ENCODE measurements at regions not wholly inside any gene's neighbourhood (a gene's known extent, or its start where the extent isn't known, plus 50 kb on each side); places are given as distances from the start of the nearest gene placed in this dataset.

DNA sequence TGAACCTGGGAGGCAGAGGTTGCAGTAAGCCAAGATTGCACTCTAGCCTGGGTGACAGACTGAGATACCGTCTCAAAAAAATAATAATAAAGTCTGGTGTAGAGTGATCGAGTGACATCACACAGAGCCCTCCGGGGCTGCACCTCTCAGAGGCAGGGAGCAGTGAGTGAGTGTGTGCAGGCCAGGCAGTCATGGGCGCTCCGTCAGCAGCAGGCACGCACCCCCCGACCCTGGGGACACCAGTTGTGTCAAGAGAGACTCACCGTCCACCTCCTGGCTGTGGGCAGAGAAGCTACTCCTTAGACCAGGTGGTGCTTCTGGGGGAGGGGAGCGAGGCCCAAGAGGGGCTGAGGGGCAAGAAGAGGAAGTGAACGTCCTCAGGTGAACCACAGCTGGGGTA, 91.8 kb downstream of the SIK1 start:
- Histone ChIP-seq H4K91ac (replicated peaks; ENCODE audit: insufficient read length, low read length) (no peak overlapping the region), H3K9ac (replicated peaks in 1 of 4; ENCODE audit: extremely low read depth in 1 of 4, low read depth in 3 of 4, low read length in 3 of 4) (no peak overlapping the region), H2BK20ac (ENCODE audit: low read length) (no peak overlapping the region), H4K8ac (ENCODE audit: extremely low read depth, insufficient read depth, low read length) (no peak overlapping the region), H3K27me3 (replicated peaks in 1 of 4; ENCODE audit: control insufficient read depth in 3 of 4, extremely low read depth in 1 of 4, insufficient read depth in 3 of 4, low read length in 3 of 4) (no peaks in the 10 kb centered on the region; a peak in 1 of 7 replicates), H3K14ac (ENCODE audit: insufficient read length) (no peak overlapping the region), H3K27ac (ENCODE audit: low read depth, low read length) (no peak overlapping the region), H3K79me1 (ENCODE audit: low read depth, low read length) (peaks cover 2% of the 10 kb centered on the region; the same call in 1 of the 2 replicates), H2BK12ac (ENCODE audit: low read depth, low read length) (no peak overlapping the region), H3K23me2 (ENCODE audit: low read depth, low read length) (peaks cover 18% of the 10 kb centered on the region; the same call in 1 of the 2 replicates), H3K23ac (ENCODE audit: insufficient read length) (no peak overlapping the region), H3K36me3 (ENCODE audit: control insufficient read depth in 2 of 4, insufficient read depth in 4 of 4, low read length in 3 of 4) (no peaks in the 10 kb centered on the region), H4K5ac (ENCODE audit: insufficient read length, low read depth, low read length) (no peak overlapping the region), H3K79me2 (ENCODE audit: control insufficient read depth in 1 of 2, insufficient read depth in 2 of 2, low read length in 2 of 2) (no peaks in the 10 kb centered on the region), H3K4ac (replicated peaks; ENCODE audit: insufficient read length, low read depth, low read length) (no peak overlapping the region), H3K4me2 (ENCODE audit: insufficient read depth in 1 of 2, low read depth in 2 of 2, low read length in 2 of 2) (no peak overlapping the region), H3K9me3 (ENCODE audit: insufficient read depth in 2 of 2, low read depth in 1 of 2, low read length in 1 of 2) (no peaks in the 10 kb centered on the region; a peak in 1 of 4 replicates), H2AK5ac (ENCODE audit: low read depth, low read length) (no peak overlapping the region), H3K56ac (replicated peaks; ENCODE audit: insufficient read length, low read depth, low read length) (no peak overlapping the region), H3K4me3 (ENCODE audit: extremely low read depth in 1 of 4, insufficient read depth in 2 of 4, low read depth in 3 of 4, low read length in 4 of 4) (no peak overlapping the region), H2BK120ac (replicated peaks; ENCODE audit: low read depth, low read length) (no peak overlapping the region), H2AFZ (ENCODE audit: low read length) (no peak overlapping the region), H3K18ac (ENCODE audit: extremely low read depth, low read length) (no peak overlapping the region), H2BK5ac (ENCODE audit: low read depth, low read length) (no peak overlapping the region), H3K4me1 (replicated peaks in 1 of 4; ENCODE audit: control insufficient read depth in 3 of 4, insufficient read depth in 4 of 4, low read length in 3 of 4) (peaks cover 0 to 14% (median 9%) of the 10 kb centered on the region in 4 experiments; a peak in 6 of 7 replicates), H2BK15ac (ENCODE audit: low read length) (no peak overlapping the region), H4K20me1 (replicated peaks in 1 of 2; ENCODE audit: control insufficient read depth in 1 of 2, insufficient read depth in 2 of 2, low read length in 2 of 2) (peaks cover 0 to 2% of the 10 kb centered on the region in 2 experiments)
- WGBS, 2 experiments (ENCODE audit: extremely low coverage in 1 of 2, insufficient coverage in 1 of 2, insufficient read length in 1 of 2, insufficient replicate concordance in 2 of 2, low coverage in 1 of 2, low lambda C conversion rate in 2 of 2, missing lambda C conversion rate in 1 of 2): 92% methylated on average over 8 of the region's 10 CpGs; no CpG with 5 or more reads in 1 of the 2 experiments
- POLR2A ChIA-PET (ENCODE audit: partially characterized antibody): no interaction called here
- DNase-seq (ENCODE audit: low read depth in 1 of 2, low spot score in 2 of 2) (no peak), FAIRE-seq (no peak)
- CTCF ChIA-PET (ENCODE audit: partially characterized antibody): no interaction called here
- TF ChIP-seq GTF2F1 (IDR thresholded peaks at IDR 0.05; ENCODE audit: borderline replicate concordance, low read depth, low read length) (no peak), JUN (IDR thresholded peaks at IDR 0.05; ENCODE audit: low read depth, low read length) (no peak), CBX5 (IDR thresholded peaks at IDR 0.05; ENCODE audit: low read depth, low read length) (no peak), POLR2A (IDR thresholded peaks at IDR 0.05; ENCODE audit: control extremely low read depth in 1 of 2, low read depth in 2 of 2, low read length in 2 of 2) (no peak), CTBP2 (IDR thresholded peaks at IDR 0.05; ENCODE audit: borderline replicate concordance, insufficient read depth, insufficient read length, low read length) (no peak), EZH2 (IDR thresholded peaks at IDR 0.05; ENCODE audit: low read depth, low read length, severe bottlenecking) (no peak), SIN3A (conservative IDR thresholded peaks at IDR 0.05 in 1 of 2, IDR thresholded peaks at IDR 0.05 in 1 of 2; ENCODE audit: low read depth in 1 of 2, low read length in 2 of 2) (no peak), E2F6 (IDR thresholded peaks at IDR 0.05) (no peak), TCF12 (IDR thresholded peaks at IDR 0.05; ENCODE audit: low read depth, low read length) (no peak), HDAC2 (IDR thresholded peaks at IDR 0.05; ENCODE audit: borderline replicate concordance in 1 of 2, low read depth in 2 of 2, low read length in 2 of 2) (no peak), CEBPB (IDR thresholded peaks at IDR 0.05; ENCODE audit: low read depth, low read length) (no peak), RNF2 (IDR thresholded peaks at IDR 0.05; ENCODE audit: borderline replicate concordance, low read depth, low read length, missing control alignments, poor library complexity, severe bottlenecking) (no peak), GABPA (IDR thresholded peaks at IDR 0.05; ENCODE audit: borderline replicate concordance, insufficient read depth, low read length) (no peak)

All from H1 (cell line).